Muscle layer of duodenum (tissue), 2 donors: ENCODE measurements at regions not wholly inside any gene's neighbourhood (a gene's known extent, or its start where the extent isn't known, plus 50 kb on each side); places are given as distances from the start of the nearest gene placed in this dataset.

Experiments used
- H3K27ac ChIP-seq: one replicate; pipeline ENCODE4 v1.7.0; 2013; ENCODE audit warnings: mild to moderate bottlenecking, low read length
- H3K27me3 ChIP-seq: one replicate; pipeline ENCODE4 v1.7.0; 2013; ENCODE audit warnings: low read depth, mild to moderate bottlenecking, control low read depth, low read length
- H3K36me3 ChIP-seq, 2 donors: one replicate each; pipeline ENCODE4 v1.7.0; 2013; ENCODE audit warnings: low read length in 2 of 2, control low read depth in 1 of 2, mild to moderate bottlenecking in 1 of 2; ENCODE audit not compliant: insufficient read depth in 2 of 2, control insufficient read depth in 1 of 2
- H3K4me1 ChIP-seq, 2 donors: one replicate each; pipeline ENCODE4 v1.7.0; 2013; ENCODE audit warnings: low read length in 2 of 2, mild to moderate bottlenecking in 2 of 2, control low read depth in 1 of 2, moderate library complexity in 1 of 2; ENCODE audit not compliant: insufficient read depth in 2 of 2, control insufficient read depth in 1 of 2
- H3K4me3 ChIP-seq, 2 donors: one replicate each; pipeline ENCODE4 v1.7.0; 2013; ENCODE audit warnings: low read length in 2 of 2, low read depth in 1 of 2, mild to moderate bottlenecking in 1 of 2
- H3K9me3 ChIP-seq, 2 donors: one replicate each; pipeline ENCODE4 v1.7.0; 2013; ENCODE audit warnings: low read length in 2 of 2, control low read depth in 1 of 2, mild to moderate bottlenecking in 1 of 2; ENCODE audit not compliant: control insufficient read depth in 1 of 2
- donor health status: healthy.

DNA sequence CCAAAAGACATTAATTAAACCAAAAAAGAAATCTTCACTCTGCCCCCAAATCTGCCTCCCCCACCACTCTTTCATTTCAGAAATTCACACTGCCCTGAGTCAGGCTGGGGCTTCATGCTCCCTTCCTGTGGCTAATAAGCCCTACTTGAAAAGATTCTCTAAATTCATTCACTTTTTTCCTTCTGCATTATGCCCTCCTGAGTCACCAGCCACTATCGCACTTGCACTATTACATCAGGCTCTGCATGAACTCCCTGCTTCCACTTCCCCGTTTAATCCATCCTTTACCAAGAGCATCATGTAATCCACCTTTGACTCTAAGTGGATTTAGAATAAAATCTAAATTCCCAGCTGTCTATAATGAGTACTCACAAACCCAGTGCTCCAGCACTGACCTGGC lies 295.4 kb upstream of the KLF3 start:
- peaks cover 9 to 18% of the 10 kb centered on the region in 2 donors for H3K4me1 ChIP-seq
- no peak overlapping the region for H3K27ac ChIP-seq
- H3K36me3 ChIP-seq, result no peaks in the 10 kb centered on the region
- H3K27me3 ChIP-seq, result no peaks in the 10 kb centered on the region
- H3K4me3 ChIP-seq, result no peak overlapping the region
- no peaks in the 10 kb centered on the region for H3K9me3 ChIP-seq

DNA sequence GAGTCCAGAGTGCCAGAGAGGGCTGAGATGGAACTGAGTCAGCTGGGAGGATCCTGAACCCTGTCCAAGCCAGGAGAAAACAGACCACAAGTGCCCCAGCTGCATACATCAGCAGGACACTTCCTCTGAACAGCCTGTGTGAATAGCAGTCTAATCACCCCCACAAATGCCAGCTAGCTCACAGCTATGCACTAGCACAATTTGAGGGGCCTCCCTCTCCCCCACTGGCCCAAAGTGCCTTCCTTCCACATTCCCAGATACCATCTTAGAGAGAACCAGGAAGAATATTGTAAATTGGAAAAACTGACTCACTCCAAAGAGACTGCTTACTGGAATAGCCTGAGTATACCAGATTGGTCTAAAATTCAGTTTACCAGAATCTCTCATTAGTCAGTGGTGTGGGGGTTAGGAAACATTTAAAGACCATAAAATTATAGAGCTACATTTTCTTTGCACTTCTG lies 292.6 kb upstream of the KLF3 start:
- Histone ChIP-seq H3K4me3 (no peak overlapping the region), H3K9me3 (no peaks in the 10 kb centered on the region), H3K36me3 (no peaks in the 10 kb centered on the region), H3K4me1 (peaks cover 9 to 17% of the 10 kb centered on the region in 2 donors), H3K27me3 (no peaks in the 10 kb centered on the region), H3K27ac (peak overlapping the region; percentile 47)

DNA sequence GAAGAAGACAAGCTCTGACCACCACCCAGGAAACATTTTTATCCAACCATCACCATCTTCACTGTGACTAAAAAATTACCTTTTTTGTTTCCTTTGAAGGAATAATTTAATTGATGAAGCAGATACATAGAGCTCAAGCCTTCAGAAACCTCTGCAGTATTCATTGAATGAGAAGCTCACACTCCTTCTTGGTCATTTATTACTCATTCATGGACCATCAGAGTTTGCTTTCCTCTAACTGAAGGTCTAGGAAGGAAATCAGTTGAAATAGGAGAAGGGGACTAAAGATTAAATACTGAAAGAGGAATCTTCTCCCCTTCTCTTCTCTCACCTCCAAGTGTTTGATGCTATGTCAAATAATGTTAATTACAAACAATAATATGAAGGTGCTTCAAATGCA lies 290.6 kb upstream of the KLF3 start:
- H3K4me1 ChIP-seq, result peaks cover 0 to 5% of the 10 kb centered on the region in 2 donors
- no peak overlapping the region for H3K27ac ChIP-seq
- H3K36me3 ChIP-seq, result no peaks in the 10 kb centered on the region

DNA sequence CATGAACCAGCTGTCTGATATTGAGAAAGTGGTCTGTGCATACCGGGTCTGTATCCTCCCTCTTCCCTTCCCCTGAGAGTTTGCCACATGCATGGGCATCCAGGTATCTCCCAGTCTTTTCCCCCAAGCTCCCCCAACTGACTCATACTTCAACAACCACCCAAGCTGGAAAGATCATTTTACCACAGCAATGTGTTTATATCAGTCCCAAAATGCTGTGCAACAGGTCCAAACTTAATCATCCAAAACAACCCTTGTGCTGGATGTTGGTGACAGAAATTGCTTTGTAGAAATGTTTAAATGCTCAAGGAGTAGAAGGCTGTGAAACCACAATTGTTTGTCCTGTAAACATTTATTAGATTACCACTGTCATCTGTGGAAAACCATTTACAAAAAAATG lies 286.8 kb upstream of the KLF3 start:
- Histone ChIP-seq H3K27ac (no peak overlapping the region), H3K4me3 (no peak overlapping the region), H3K4me1 (no peaks in the 10 kb centered on the region), H3K27me3 (no peaks in the 10 kb centered on the region), H3K36me3 (no peaks in the 10 kb centered on the region), H3K9me3 (no peaks in the 10 kb centered on the region)

More for the DNA sequence above, 290.6 kb upstream of the KLF3 start:
- Histone ChIP-seq H3K9me3 (no peaks in the 10 kb centered on the region), H3K27me3 (no peaks in the 10 kb centered on the region), H3K4me3 (no peak overlapping the region)

DNA sequence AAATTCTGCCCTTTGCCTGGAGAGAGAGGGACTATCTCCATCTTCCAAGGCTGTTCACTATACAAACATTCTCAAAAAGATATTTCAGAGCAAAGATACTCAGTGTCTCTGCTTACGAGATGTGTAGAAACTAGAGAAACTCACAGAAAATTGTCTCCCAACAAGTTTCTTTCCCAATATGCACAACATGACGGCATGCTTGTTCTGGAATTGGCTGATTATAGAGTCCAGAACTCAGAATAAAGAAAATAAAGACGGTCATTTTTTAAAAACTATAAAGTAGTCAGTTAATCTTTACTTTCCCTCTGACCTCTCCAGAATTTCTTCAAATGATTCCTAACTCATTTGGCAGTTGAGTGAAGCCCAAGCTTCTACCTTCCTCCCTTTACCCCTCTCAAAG lies 285.5 kb upstream of the KLF3 start:
- no peaks in the 10 kb centered on the region for H3K9me3 ChIP-seq
- H3K4me1 ChIP-seq, result peaks cover 3% of the 10 kb centered on the region in 2 donors
- no peaks in the 10 kb centered on the region for H3K36me3 ChIP-seq
- H3K4me3 ChIP-seq, result no peak overlapping the region
- no peaks in the 10 kb centered on the region for H3K27me3 ChIP-seq
- no peak overlapping the region for H3K27ac ChIP-seq

DNA sequence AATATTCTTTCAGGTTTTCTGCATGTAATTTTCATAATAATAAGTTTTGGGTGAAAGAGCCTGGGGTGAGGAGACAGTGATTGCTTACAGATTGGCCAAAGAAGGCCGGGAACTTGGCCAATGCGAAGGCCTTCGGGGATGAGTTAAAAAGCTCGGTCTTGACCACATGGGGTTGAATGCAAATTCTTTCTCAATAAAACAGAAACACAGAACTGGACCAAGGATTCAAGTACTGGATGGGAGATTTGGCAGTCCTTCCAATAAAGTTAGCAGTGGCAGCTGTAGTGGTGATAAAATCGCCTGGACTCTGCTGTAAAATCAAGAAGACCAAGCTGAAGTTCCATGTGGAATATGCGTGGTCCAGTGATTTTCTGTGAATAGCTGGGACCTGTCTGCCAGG lies 282.2 kb upstream of the KLF3 start:
- Histone ChIP-seq H3K27ac (no peak overlapping the region), H3K4me1 (peaks cover 14 to 16% of the 10 kb centered on the region in 2 donors), H3K9me3 (no peaks in the 10 kb centered on the region)

DNA sequence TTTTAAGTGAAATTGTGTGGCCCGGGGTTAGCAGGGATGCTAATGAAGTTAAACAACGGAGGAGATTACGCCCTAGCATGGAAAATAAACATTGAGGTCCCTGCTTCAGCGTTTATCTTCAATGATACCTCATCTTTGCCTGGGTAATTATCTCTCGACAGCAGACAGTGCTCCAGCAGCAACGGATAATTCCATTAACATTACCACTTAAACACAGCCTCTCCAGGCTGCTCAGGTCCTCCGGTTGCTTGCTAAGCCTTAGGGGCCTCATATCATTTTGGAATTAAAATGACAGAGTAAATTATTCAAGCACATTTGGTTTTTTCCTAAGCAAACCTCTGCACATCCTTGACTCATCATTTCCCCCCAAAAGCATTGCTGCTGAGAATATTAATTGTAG lies 281.5 kb upstream of the KLF3 start:
- no peaks in the 10 kb centered on the region for H3K27me3 ChIP-seq
- H3K27ac ChIP-seq, result no peak overlapping the region
- H3K4me1 ChIP-seq, result peaks cover 15 to 16% of the 10 kb centered on the region in 2 donors
- no peaks in the 10 kb centered on the region for H3K9me3 ChIP-seq
- no peak overlapping the region for H3K4me3 ChIP-seq
- H3K36me3 ChIP-seq, result no peaks in the 10 kb centered on the region

More for the DNA sequence above, 282.2 kb upstream of the KLF3 start:
- Histone ChIP-seq H3K4me3 (no peak overlapping the region), H3K36me3 (no peaks in the 10 kb centered on the region), H3K27me3 (no peaks in the 10 kb centered on the region)

DNA sequence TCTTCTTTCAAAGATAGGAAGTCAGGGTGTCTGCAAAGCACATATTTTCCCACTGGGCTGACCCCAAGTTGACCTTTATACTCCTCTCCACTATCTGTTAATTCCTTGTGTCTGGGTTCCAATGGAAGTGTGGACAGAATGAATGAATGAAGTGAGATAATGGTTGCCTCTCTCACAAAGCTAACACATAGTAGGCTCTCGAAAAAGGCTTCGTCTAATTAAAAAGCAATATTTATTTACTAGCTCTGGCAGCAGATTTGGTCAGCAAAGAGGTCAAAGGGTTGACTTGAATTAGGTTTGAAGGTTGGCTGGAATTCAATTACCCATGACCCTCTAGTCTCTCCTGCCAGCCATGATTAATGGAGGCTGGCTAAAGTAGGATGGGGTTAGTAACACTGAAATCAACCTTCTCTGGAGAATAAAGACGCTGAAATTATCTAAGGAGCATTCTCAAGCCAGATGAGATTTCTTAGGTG lies 280.3 kb upstream of the KLF3 start:
- Histone ChIP-seq H3K4me1 (peaks cover 15 to 16% of the 10 kb centered on the region in 2 donors), H3K27me3 (no peaks in the 10 kb centered on the region), H3K27ac (peak overlapping the region; percentile 28), H3K9me3 (no peaks in the 10 kb centered on the region), H3K36me3 (no peaks in the 10 kb centered on the region), H3K4me3 (no peak overlapping the region)

DNA sequence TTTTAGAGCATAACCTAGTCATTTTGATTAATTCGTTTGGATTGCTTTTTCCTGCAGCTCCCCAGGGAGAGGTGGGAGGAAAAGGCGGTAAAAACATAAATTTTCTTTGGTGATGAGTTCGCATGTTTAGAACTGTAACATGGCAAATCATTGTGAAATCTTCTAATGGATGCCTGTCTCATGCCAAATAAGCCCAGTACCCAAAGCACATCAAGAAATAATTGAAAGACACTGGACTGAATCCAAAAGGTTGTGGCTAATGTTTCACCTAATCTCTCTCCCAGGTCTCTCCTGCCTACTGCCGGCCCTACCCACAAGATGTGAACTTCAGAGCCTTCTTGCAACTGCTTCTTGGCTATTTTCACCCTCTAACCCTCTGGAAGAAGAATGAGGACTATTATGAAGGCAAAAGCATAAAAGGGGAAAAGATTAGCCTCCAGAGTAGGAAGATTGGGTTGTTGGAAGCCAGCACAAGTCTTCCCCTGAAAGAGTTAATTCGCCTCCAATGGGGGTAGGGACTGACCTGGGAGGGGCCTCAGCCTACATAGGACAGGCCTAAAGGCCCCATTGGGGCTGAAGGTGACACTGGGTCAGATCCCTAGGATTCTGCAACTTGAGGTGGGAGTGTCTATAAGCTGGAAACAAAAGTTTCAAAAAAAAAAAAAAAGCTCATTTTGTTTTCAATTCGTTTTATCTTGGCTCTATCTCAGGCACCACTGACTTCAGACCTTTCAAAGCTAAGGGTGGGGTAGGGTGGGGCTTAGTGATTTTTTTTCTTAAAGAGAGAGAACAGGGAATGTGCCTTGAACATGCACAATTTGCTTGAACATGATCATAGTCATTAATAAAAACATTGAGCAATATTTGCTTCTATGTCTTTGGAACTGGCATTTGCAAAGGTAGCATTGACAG lies 278.6 kb upstream of the KLF3 start:
- peak overlapping the region; percentile 24 for H3K27ac ChIP-seq
- no peaks in the 10 kb centered on the region for H3K27me3 ChIP-seq
- H3K4me3 ChIP-seq, result no peak overlapping the region
- no peaks in the 10 kb centered on the region for H3K9me3 ChIP-seq
- H3K36me3 ChIP-seq, result no peaks in the 10 kb centered on the region
- peaks cover 15 to 16% of the 10 kb centered on the region in 2 donors for H3K4me1 ChIP-seq

DNA sequence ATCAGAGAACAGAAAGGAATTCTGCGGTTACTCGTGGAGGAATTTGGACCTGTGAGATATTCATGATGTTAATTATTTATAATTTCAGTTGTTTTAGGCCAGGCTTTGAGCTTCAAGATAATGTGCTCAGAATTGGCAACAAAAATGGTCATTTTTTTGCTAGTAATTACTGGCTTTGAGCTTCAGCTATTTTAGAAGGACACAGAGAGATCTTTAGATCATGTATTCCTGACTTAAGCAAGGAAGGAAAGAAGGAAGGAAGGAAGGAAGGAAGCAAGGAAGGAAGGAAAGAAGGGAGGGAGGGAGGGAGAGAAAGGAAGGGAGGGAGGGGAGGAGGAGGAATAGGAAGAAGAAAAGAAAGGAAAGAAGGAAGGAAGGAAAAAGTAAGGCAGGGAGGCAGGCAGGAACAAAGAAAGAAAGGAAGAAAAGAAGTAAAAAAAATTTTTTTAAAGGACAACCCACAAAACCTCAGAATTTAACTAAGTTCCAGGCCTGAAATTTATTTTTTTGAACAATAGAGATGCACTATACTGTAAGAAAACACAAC lies 277.9 kb upstream of the KLF3 start:
- Histone ChIP-seq H3K9me3 (no peaks in the 10 kb centered on the region), H3K27ac (no peak overlapping the region), H3K27me3 (no peaks in the 10 kb centered on the region), H3K4me3 (no peak overlapping the region), H3K4me1 (peaks cover 15 to 16% of the 10 kb centered on the region in 2 donors), H3K36me3 (no peaks in the 10 kb centered on the region)

DNA sequence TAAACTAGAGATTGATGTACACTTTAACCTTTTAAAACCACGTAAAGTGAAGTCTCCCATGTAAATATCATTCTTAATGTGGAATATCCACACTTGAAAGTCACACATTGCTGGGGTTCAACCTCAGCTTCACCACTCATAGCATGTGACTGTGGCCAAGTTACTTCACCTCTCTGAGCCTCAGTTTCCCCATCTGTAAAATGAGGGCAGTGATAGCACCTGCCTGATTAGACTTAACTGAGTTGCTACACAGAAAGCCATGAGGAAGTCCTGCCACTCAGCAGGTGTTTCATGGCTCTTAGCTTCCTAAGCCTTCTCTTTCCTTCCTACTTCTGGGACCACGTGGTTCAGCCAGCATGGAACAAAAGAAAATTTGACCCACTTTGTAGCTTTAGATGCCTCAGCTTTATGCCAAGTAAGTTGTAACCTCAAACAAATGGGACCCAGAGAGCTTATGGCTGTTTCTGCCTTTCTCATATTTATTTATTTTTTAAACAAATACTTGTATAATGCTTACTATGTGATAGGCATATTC lies 277.3 kb upstream of the KLF3 start:
- peaks cover 15 to 16% of the 10 kb centered on the region in 2 donors for H3K4me1 ChIP-seq
- no peaks in the 10 kb centered on the region for H3K27me3 ChIP-seq
- H3K27ac ChIP-seq, result no peak overlapping the region
- no peaks in the 10 kb centered on the region for H3K9me3 ChIP-seq
- H3K4me3 ChIP-seq, result no peak overlapping the region
- H3K36me3 ChIP-seq, result no peaks in the 10 kb centered on the region
